Stomach (tissue), 8 donors: ENCODE measurements at regions not wholly inside any gene's neighbourhood (a gene's known extent, or its start where the extent isn't known, plus 50 kb on each side); places are given as distances from the start of the nearest gene placed in this dataset.

Experiments used
- DNase-seq, 2 donors: peaks; one replicate each; pipeline versions ENCODE4 v3.0.0 to v3.0.0-alpha.2; 2013 to 2019
- H3K27ac ChIP-seq, 5 donors: fragments of 200-600 bp in 4 of 5; sonication (generic) in 4 of 5; one replicate each; pipeline ENCODE4 v1.5.1; 2013 to 2019; ENCODE audit warnings: mild to moderate bottlenecking in 1 of 5, moderate library complexity in 1 of 5
- H3K27me3 ChIP-seq, 3 donors: fragments of 200-600 bp; sonication (generic); one replicate each; pipeline ENCODE4 v1.5.1; 2017 to 2019; ENCODE audit warnings: mixed run types in 1 of 3
- H3K36me3 ChIP-seq, 4 donors: fragments of 200-600 bp; sonication (generic); 1 replicate in 3 of 4; 2 replicates in 1 of 4; pipeline ENCODE4 v1.5.1; 2016 to 2019
- H3K4me1 ChIP-seq, 4 donors: fragments of 200-600 bp; sonication (generic); one replicate each; pipeline ENCODE4 v1.5.1; 2016 to 2019
- H3K4me3 ChIP-seq, 4 donors: fragments of 200-600 bp; sonication (generic) in 3 of 4; one replicate each; pipeline ENCODE4 v1.5.1; 2016 to 2019; ENCODE audit warnings: mild to moderate bottlenecking in 1 of 4
- H3K9me3 ChIP-seq, 4 donors: fragments of 200-600 bp; sonication (generic); one replicate each; pipeline ENCODE4 v1.5.1; 2016 to 2019
- CTCF ChIP-seq, 7 experiments: fragments of 450-650 bp in 4 of 7; fragments of 200-600 bp in 3 of 7; sonication (generic) in 3 of 7; IDR thresholded peaks; one replicate each; pipeline ENCODE4 v1.5.1; 2016 to 2019; ENCODE audit warnings: antibody characterized with exemption in 7 of 7, control low read depth in 2 of 7, mild to moderate bottlenecking in 1 of 7
- EP300 ChIP-seq: sonication (generic); formaldehyde crosslinking; IDR thresholded peaks from one replicate; pipeline ENCODE4 v1.6.1; 2017; ENCODE audit warnings: antibody characterized with exemption
- POLR2A ChIP-seq, 4 donors: fragments of 450-650 bp; IDR thresholded peaks; one replicate each; pipeline ENCODE4 v1.6.1; 2016; ENCODE audit warnings: antibody characterized with exemption in 4 of 4, control low read depth in 2 of 4, mild to moderate bottlenecking in 1 of 4, moderate library complexity in 1 of 4
- POLR2AphosphoS5 ChIP-seq, 3 donors: sonication (generic); formaldehyde crosslinking; IDR thresholded peaks; one replicate each; pipeline ENCODE4 v1.6.1; 2016; ENCODE audit warnings: antibody characterized with exemption in 3 of 3
- WGBS, 5 donors: extraction: QIAGEN DNeasy Blood & Tissue Kit in 3 of 5; methylation state at CpG; one replicate each; pipeline versions ENCODE4 v1.1.5 to v1.1.7; 2013 to 2018; 5-methylcytosine and 5-hydroxymethylcytosine counted together
- intact Hi-C: fragments of 100-400 bp; cut with DNase I; formaldehyde crosslinking; loops from one replicate; pipeline ENCODE4 v1.15.1; 2023; ENCODE audit warnings: low total_unique reads
- donor health status: healthy with polysubstance abuse.
- donor health status: Bipolar disorder and iron deficiency.
- donor health status: healthy.

- Histone ChIP-seq H3K27me3 (peaks cover 0 to 14% (median 0%) of the 10 kb centered on the region in 3 donors), H3K9me3 (no peaks in the 10 kb centered on the region), H3K4me1 (no peaks in the 10 kb centered on the region), H3K36me3 (no peaks in the 10 kb centered on the region), H3K27ac (no peak overlapping the region), H3K4me3 (no peak overlapping the region)
- intact Hi-C loops: no loop called here
- no peak for DNase-seq
- TF ChIP-seq POLR2AphosphoS5 (IDR thresholded peaks at IDR 0.05) (no peak), POLR2A (IDR thresholded peaks at IDR 0.05) (no peak), EP300 (no peak)
These were observed 136.8 kb downstream of the NXPE2 start for GRCh38 chr11:114815176-114815575.

GRCh38 chr11:114815761-114816160 lies 137.4 kb downstream of the NXPE2 start:
- WGBS, 5 donors: 88 to 96% (median 90%) methylated on average over 1 of the region's 1 CpG
- DNase-seq: no peak
- no peaks in the 10 kb centered on the region for H3K4me1 ChIP-seq
- H3K27me3 ChIP-seq: peaks cover 0 to 14% (median 0%) of the 10 kb centered on the region in 3 donors
- intact Hi-C loops: no loop called here
- H3K4me3 ChIP-seq: no peak overlapping the region
- H3K9me3 ChIP-seq: no peaks in the 10 kb centered on the region
- no peaks in the 10 kb centered on the region for H3K36me3 ChIP-seq
- no peak overlapping the region for H3K27ac ChIP-seq
- TF ChIP-seq POLR2A (IDR thresholded peaks at IDR 0.05) (no peak), CTCF (IDR thresholded peaks at IDR 0.05) (no peak), POLR2AphosphoS5 (IDR thresholded peaks at IDR 0.05) (no peak), EP300 (no peak)

- no peak overlapping the region for H3K27ac ChIP-seq
- peaks cover 0 to 14% (median 0%) of the 10 kb centered on the region in 3 donors for H3K27me3 ChIP-seq
- H3K36me3 ChIP-seq: no peaks in the 10 kb centered on the region
- H3K4me3 ChIP-seq: no peak overlapping the region
- H3K9me3 ChIP-seq: no peaks in the 10 kb centered on the region
- no peak for TF ChIP-seq POLR2AphosphoS5 (IDR thresholded peaks at IDR 0.05)
- no peak for TF ChIP-seq CTCF (IDR thresholded peaks at IDR 0.05)
- TF ChIP-seq POLR2A (IDR thresholded peaks at IDR 0.05): no peak
- no peak for TF ChIP-seq EP300
- intact Hi-C loops: no loop called here
- DNase-seq: no peak
- 65 to 90% (median 83%) methylated on average over 2 of the region's 2 CpGs for WGBS, 5 donors
- H3K4me1 ChIP-seq: no peaks in the 10 kb centered on the region
These were observed 138.5 kb downstream of the NXPE2 start for GRCh38 chr11:114816791-114817190.

- Histone ChIP-seq H3K36me3 (no peaks in the 10 kb centered on the region), H3K27ac (no peak overlapping the region), H3K9me3 (no peaks in the 10 kb centered on the region), H3K27me3 (peaks cover 0 to 14% (median 0%) of the 10 kb centered on the region in 3 donors), H3K4me1 (no peaks in the 10 kb centered on the region), H3K4me3 (no peak overlapping the region)
- intact Hi-C loops: no loop called here
- no peak for DNase-seq
- WGBS, 5 donors: 36 to 41% (median 40%) methylated on average over 6 of the region's 6 CpGs
- TF ChIP-seq POLR2A (IDR thresholded peaks at IDR 0.05): no peak
- TF ChIP-seq POLR2AphosphoS5 (IDR thresholded peaks at IDR 0.05): no peak
- TF ChIP-seq CTCF (IDR thresholded peaks at IDR 0.05): no peak
- no peak for TF ChIP-seq EP300
These were observed 140.1 kb downstream of the NXPE2 start for GRCh38 chr11:114818382-114818781.

GRCh38 chr11:114819028-114819427 lies 140.7 kb downstream of the NXPE2 start:
- 66 to 82% (median 74%) methylated on average over 4 of the region's 4 CpGs for WGBS, 5 donors
- Histone ChIP-seq H3K27ac (no peak overlapping the region), H3K9me3 (no peaks in the 10 kb centered on the region), H3K27me3 (peaks cover 0 to 14% (median 0%) of the 10 kb centered on the region in 3 donors), H3K4me1 (no peaks in the 10 kb centered on the region), H3K36me3 (no peaks in the 10 kb centered on the region), H3K4me3 (no peak overlapping the region)
- no peak for DNase-seq
- TF ChIP-seq POLR2AphosphoS5 (IDR thresholded peaks at IDR 0.05): no peak
- TF ChIP-seq EP300: no peak
- no peak for TF ChIP-seq POLR2A (IDR thresholded peaks at IDR 0.05)
- TF ChIP-seq CTCF (IDR thresholded peaks at IDR 0.05): no peak
- intact Hi-C loops: no loop called here
